NCI-H748 (cell line): ENCODE measurements at regions not wholly inside any gene's neighbourhood (a gene's known extent, or its start where the extent isn't known, plus 50 kb on each side); places are given as distances from the start of the nearest gene placed in this dataset.

ENCODE experiments used
- DNase-seq: peaks from one replicate; lab custom pipeline; 2025; ENCODE audit not compliant: unreplicated experiment; lab: John Stamatoyannopoulos, UW

- DNase-seq, result no peak
These were observed 54.4 kb upstream of the SPRED2 start for GRCh38 chr2:65486802-65487201.

- DNase-seq, result no peak
These were observed 53.9 kb upstream of the SPRED2 start for GRCh38 chr2:65486282-65486681.

GRCh38 chr2:65485839-65486238 lies 53.4 kb upstream of the SPRED2 start:
- DNase-seq, result no peak

- DNase-seq, result no peak
These were observed 51.4 kb upstream of the SPRED2 start for GRCh38 chr2:65483763-65484162.

- peak; percentile 53 for DNase-seq
These were observed 50.6 kb upstream of the SPRED2 start for GRCh38 chr2:65482971-65483370.
